ENCODE measurements at regions not wholly inside any gene's neighbourhood (a gene's known extent, or its start where the extent isn't known, plus 50 kb on each side); places are given as distances from the start of the nearest gene placed in this dataset.
"Not testable (repeated sequence)": the region's sequence is repeated elsewhere in the genome, so short reads cannot be mapped to it uniquely, and the experiment has no call there.

GRCh38 chr5:174491265-174491664 is 233.1 kb upstream of the MSX2 start:
- Histone ChIP-seq H3K27me3 (ENCODE audit: insufficient read depth, poor library complexity, severe bottlenecking) (no peaks in the 10 kb centered on the region), H3K4me1 (ENCODE audit: insufficient read depth, poor library complexity, severe bottlenecking) (no peaks in the 10 kb centered on the region), H3K4me3 (ENCODE audit: severe bottlenecking) (no peak overlapping the region), H3K27ac (ENCODE audit: poor library complexity, severe bottlenecking) (no peak overlapping the region), H3K9me3 (ENCODE audit: severe bottlenecking) (no peaks in the 10 kb centered on the region), H3K36me3 (ENCODE audit: low read depth) (no peaks in the 10 kb centered on the region)
- DNase-seq (ENCODE audit: low spot score), result no peak
- TF ChIP-seq CTCF (IDR thresholded peaks at IDR 0.05; ENCODE audit: poor library complexity, severe bottlenecking), result no peak
- ATAC-seq (ENCODE audit: low read depth), result no peak

GRCh38 chr5:174491761-174492350 is 232.5 kb upstream of the MSX2 start:
- Histone ChIP-seq H3K4me3 (ENCODE audit: severe bottlenecking) (no peak overlapping the region), H3K9me3 (ENCODE audit: severe bottlenecking) (no peaks in the 10 kb centered on the region), H3K27ac (ENCODE audit: poor library complexity, severe bottlenecking) (no peak overlapping the region), H3K36me3 (ENCODE audit: low read depth) (no peaks in the 10 kb centered on the region), H3K27me3 (ENCODE audit: insufficient read depth, poor library complexity, severe bottlenecking) (no peaks in the 10 kb centered on the region), H3K4me1 (ENCODE audit: insufficient read depth, poor library complexity, severe bottlenecking) (no peaks in the 10 kb centered on the region)
- no peak for TF ChIP-seq CTCF (IDR thresholded peaks at IDR 0.05; ENCODE audit: poor library complexity, severe bottlenecking)
- no peak for ATAC-seq (ENCODE audit: low read depth)
- DNase-seq (ENCODE audit: low spot score), result no peak

- TF ChIP-seq CTCF (IDR thresholded peaks at IDR 0.05; ENCODE audit: poor library complexity, severe bottlenecking), result no peak
- ATAC-seq (ENCODE audit: low read depth) (no peak), DNase-seq (ENCODE audit: low spot score) (no peak)
- peaks cover 3% of the 10 kb centered on the region for H3K9me3 ChIP-seq (ENCODE audit: severe bottlenecking)
- H3K4me1 ChIP-seq (ENCODE audit: insufficient read depth, poor library complexity, severe bottlenecking), result no peaks in the 10 kb centered on the region
- no peak overlapping the region for H3K27ac ChIP-seq (ENCODE audit: poor library complexity, severe bottlenecking)
- no peaks in the 10 kb centered on the region for H3K36me3 ChIP-seq (ENCODE audit: low read depth)
- no peaks in the 10 kb centered on the region for H3K27me3 ChIP-seq (ENCODE audit: insufficient read depth, poor library complexity, severe bottlenecking)
- H3K4me3 ChIP-seq (ENCODE audit: severe bottlenecking), result no peak overlapping the region
Measured at GRCh38 chr5:174493530-174493929, 230.9 kb upstream of the MSX2 start.

- not testable (repeated sequence) for H3K4me3 ChIP-seq (ENCODE audit: severe bottlenecking); DNase-seq (ENCODE audit: low spot score); H3K4me1 ChIP-seq (ENCODE audit: insufficient read depth, poor library complexity, severe bottlenecking); ATAC-seq (ENCODE audit: low read depth); H3K9me3 ChIP-seq (ENCODE audit: severe bottlenecking); H3K27ac ChIP-seq (ENCODE audit: poor library complexity, severe bottlenecking); H3K36me3 ChIP-seq (ENCODE audit: low read depth); H3K27me3 ChIP-seq (ENCODE audit: insufficient read depth, poor library complexity, severe bottlenecking)
Measured at GRCh38 chr5:174497939-174498338, 226.4 kb upstream of the MSX2 start.

- not testable (repeated sequence) for H3K36me3 ChIP-seq (ENCODE audit: low read depth); ATAC-seq (ENCODE audit: low read depth); H3K9me3 ChIP-seq (ENCODE audit: severe bottlenecking); DNase-seq (ENCODE audit: low spot score); H3K27ac ChIP-seq (ENCODE audit: poor library complexity, severe bottlenecking); H3K4me3 ChIP-seq (ENCODE audit: severe bottlenecking); H3K27me3 ChIP-seq (ENCODE audit: insufficient read depth, poor library complexity, severe bottlenecking)
- H3K4me1 ChIP-seq (ENCODE audit: insufficient read depth, poor library complexity, severe bottlenecking), result peaks cover 10% of the 10 kb centered on the region
Measured at GRCh38 chr5:174498575-174498974, 225.8 kb upstream of the MSX2 start.

GRCh38 chr5:174500636-174501035 is 223.7 kb upstream of the MSX2 start:
- no peak for DNase-seq (ENCODE audit: low spot score)
- Histone ChIP-seq H3K4me3 (ENCODE audit: severe bottlenecking) (no peak overlapping the region), H3K4me1 (ENCODE audit: insufficient read depth, poor library complexity, severe bottlenecking) (peaks cover 30% of the 10 kb centered on the region), H3K36me3 (ENCODE audit: low read depth) (no peaks in the 10 kb centered on the region), H3K27me3 (ENCODE audit: insufficient read depth, poor library complexity, severe bottlenecking) (no peaks in the 10 kb centered on the region), H3K9me3 (ENCODE audit: severe bottlenecking) (peaks cover 3% of the 10 kb centered on the region), H3K27ac (ENCODE audit: poor library complexity, severe bottlenecking) (no peak overlapping the region)
- TF ChIP-seq CTCF (IDR thresholded peaks at IDR 0.05; ENCODE audit: poor library complexity, severe bottlenecking), result no peak
- no peak for ATAC-seq (ENCODE audit: low read depth)

Data from RWPE2 (cell line).